GM23338 (cell line): ENCODE measurements at regions not wholly inside any gene's neighbourhood (a gene's known extent, or its start where the extent isn't known, plus 50 kb on each side); places are given as distances from the start of the nearest gene placed in this dataset.

Experiments
- ATAC-seq: fragments of 200-7000 bp; cut with Tn5 transposase; 3 replicates; pipeline ENCODE4 v1.9.1; 2020
- DNase-seq: peaks from one replicate; pipeline ENCODE4 v3.0.0-alpha.2; 2015; ENCODE audit warnings: low spot score
- H2AFZ ChIP-seq: fragments of 200-600 bp; sonication (generic); 2 replicates; pipeline ENCODE4 v1.8.0; 2016; ENCODE audit warnings: antibody characterized with exemption, mild to moderate bottlenecking, moderate library complexity
- H3F3A ChIP-seq: fragments of 200-600 bp; sonication (generic); replicated peaks from 2 replicates; pipeline ENCODE4 v1.8.0; 2017; ENCODE audit warnings: antibody characterized with exemption, mixed run types, low read depth
- H3K27ac ChIP-seq: fragments of 200-600 bp; sonication (generic); 2 replicates; pipeline ENCODE4 v1.6.1; 2016; ENCODE audit warnings: low read depth
- H3K27me3 ChIP-seq: fragments of 200-600 bp; sonication (generic); 2 replicates; pipeline ENCODE4 v1.8.0; 2016; ENCODE audit warnings: mild to moderate bottlenecking, mixed run types, moderate library complexity; ENCODE audit not compliant: insufficient read depth
- H3K36me3 ChIP-seq: fragments of 200-600 bp; sonication (generic); 2 replicates; pipeline ENCODE4 v1.8.0; 2016; ENCODE audit warnings: mild to moderate bottlenecking; ENCODE audit not compliant: insufficient read depth
- H3K4me1 ChIP-seq: fragments of 200-600 bp; sonication (generic); 2 replicates; pipeline ENCODE4 v1.8.0; 2016; ENCODE audit warnings: mild to moderate bottlenecking, moderate library complexity; ENCODE audit not compliant: insufficient read depth
- H3K4me2 ChIP-seq: fragments of 200-600 bp; sonication (generic); 2 replicates; pipeline ENCODE4 v1.7.1; 2017; ENCODE audit warnings: mixed run types
- H3K4me3 ChIP-seq: fragments of 200-600 bp; sonication (generic); 2 replicates; pipeline ENCODE4 v1.6.1; 2016; ENCODE audit warnings: mixed run types
- H3K79me2 ChIP-seq: fragments of 200-600 bp; sonication (generic); replicated peaks from 2 replicates; pipeline ENCODE4 v1.8.0; 2017; ENCODE audit warnings: mild to moderate bottlenecking; ENCODE audit not compliant: insufficient read depth
- H3K9me2 ChIP-seq: fragments of 200-600 bp; sonication (generic); 2 replicates; pipeline ENCODE4 v1.8.0; 2017; ENCODE audit not compliant: insufficient read depth
- H4K20me1 ChIP-seq: fragments of 200-600 bp; sonication (generic); replicated peaks from 2 replicates; pipeline ENCODE4 v1.8.0; 2017; ENCODE audit warnings: mild to moderate bottlenecking; ENCODE audit not compliant: insufficient read depth
- H3K27ac Mint-ChIP-seq: 2 replicates; pipeline ENCODE4 v1.8.0; 2020; ENCODE audit warnings: inconsistent platforms, mild to moderate bottlenecking, moderate library complexity, mixed read lengths
- H3K27me3 Mint-ChIP-seq: 3 replicates; pipeline ENCODE4 v1.8.0; 2022; ENCODE audit warnings: low read depth, mild to moderate bottlenecking, moderate library complexity, mixed read lengths, inconsistent platforms; ENCODE audit not compliant: insufficient read depth, poor library complexity
- H3K36me3 Mint-ChIP-seq: 3 replicates; pipeline ENCODE4 v1.8.0; 2021; ENCODE audit warnings: low read depth, mild to moderate bottlenecking, inconsistent platforms, moderate library complexity, mixed read lengths
- H3K4me1 Mint-ChIP-seq: 3 replicates; pipeline ENCODE4 v1.8.0; 2020; ENCODE audit warnings: mild to moderate bottlenecking, inconsistent platforms, mixed read lengths
- H3K4me3 Mint-ChIP-seq: 3 replicates; pipeline ENCODE4 v1.8.0; 2021; ENCODE audit warnings: moderate library complexity, mild to moderate bottlenecking, inconsistent platforms, mixed read lengths
- H3K9me3 Mint-ChIP-seq: 3 replicates; pipeline ENCODE4 v1.8.0; 2020; ENCODE audit warnings: moderate library complexity, mild to moderate bottlenecking, inconsistent platforms, mixed read lengths
- CREB1 ChIP-seq: fragments of 250-450 bp; sonication (Bioruptor Pico); IDR thresholded peaks from 2 replicates; pipeline ENCODE4 v1.5.0; 2020; ENCODE audit warnings: low read depth, mild to moderate bottlenecking, moderate library complexity
- EZH2phosphoT487 ChIP-seq: fragments of 200-600 bp; sonication (generic); IDR thresholded peaks from one replicate; pipeline ENCODE4 v1.8.1; 2018; ENCODE audit warnings: antibody characterized with exemption; ENCODE audit not compliant: unreplicated experiment
- JUNB ChIP-seq: IDR thresholded peaks from one replicate; pipeline ENCODE4 v1.6.1; 2016; ENCODE audit warnings: antibody characterized with exemption; ENCODE audit not compliant: unreplicated experiment
- NANOG ChIP-seq: IDR thresholded peaks from 2 replicates; pipeline ENCODE4 v1.6.1; 2016; ENCODE audit warnings: antibody characterized with exemption, borderline replicate concordance
- POLR2AphosphoS5 ChIP-seq: IDR thresholded peaks from 2 replicates; pipeline ENCODE4 v1.6.1; 2016; ENCODE audit warnings: antibody characterized with exemption, low read depth
- REST ChIP-seq: IDR thresholded peaks from one replicate; pipeline ENCODE4 v1.6.1; 2018; ENCODE audit warnings: antibody characterized with exemption; ENCODE audit not compliant: unreplicated experiment
- STAT1 ChIP-seq: IDR thresholded peaks from one replicate; pipeline ENCODE4 v1.6.1; 2016; ENCODE audit warnings: antibody characterized with exemption; ENCODE audit not compliant: unreplicated experiment
- ZNF114 ChIP-seq: fragments of 250-450 bp; sonication (Bioruptor Pico); IDR thresholded peaks from 2 replicates; pipeline ENCODE4 v1.5.0; 2020; ENCODE audit warnings: mild to moderate bottlenecking, moderate library complexity
- ZNF331 ChIP-seq: fragments of 250-450 bp; sonication (Bioruptor Pico); IDR thresholded peaks from 2 replicates; pipeline ENCODE4 v1.5.0; 2020; ENCODE audit warnings: low read depth, mild to moderate bottlenecking, moderate library complexity

- TF ChIP-seq REST, result no peak
- no peak for TF ChIP-seq CREB1 (CRISPR knock-in tag)
- TF ChIP-seq NANOG, result no peak
- TF ChIP-seq ZNF114 (CRISPR knock-in tag), result no peak
- TF ChIP-seq ZNF331, result no peak
- TF ChIP-seq STAT1, result no peak
- no peak for TF ChIP-seq JUNB
- TF ChIP-seq EZH2phosphoT487, result no peak
- no peak for TF ChIP-seq POLR2AphosphoS5
Measured at GRCh38 chr12:78802593-78802992, 62.0 kb upstream of the SYT1 start (continued).

- no peaks in the 10 kb centered on the region for H3F3A ChIP-seq
- H2AFZ ChIP-seq, result no peak overlapping the region
- DNase-seq (no peak), ATAC-seq (no peak)
- Mint-ChIP-seq H3K4me3 (no peak overlapping the region), H3K9me3 (no peaks in the 10 kb centered on the region), H3K27me3 (no peaks in the 10 kb centered on the region), H3K27ac (no peak overlapping the region), H3K4me1 (peaks cover 20% of the 10 kb centered on the region), H3K36me3 (no peaks in the 10 kb centered on the region)
- H3K4me2 ChIP-seq, result no peak overlapping the region
- H3K79me2 ChIP-seq, result no peaks in the 10 kb centered on the region
- H3K27me3 ChIP-seq, result no peaks in the 10 kb centered on the region
- TF ChIP-seq REST, result no peak
- no peaks in the 10 kb centered on the region; the same call in 1 of the 2 replicates for H3K9me2 ChIP-seq
- H3K36me3 ChIP-seq, result no peaks in the 10 kb centered on the region
- H3K4me1 ChIP-seq, result peaks cover 11% of the 10 kb centered on the region; the same call in 1 of the 2 replicates
- no peaks in the 10 kb centered on the region for H4K20me1 ChIP-seq
- H3K27ac ChIP-seq, result no peak overlapping the region
- no peak overlapping the region for H3K4me3 ChIP-seq
Measured at GRCh38 chr12:78804262-78804661, 60.3 kb upstream of the SYT1 start.
